H1 (cell line): ENCODE measurements at regions not wholly inside any gene's neighbourhood (a gene's known extent, or its start where the extent isn't known, plus 50 kb on each side); places are given as distances from the start of the nearest gene placed in this dataset.

ENCODE experiments used
- CTCF ChIA-PET: fragments of 300-600 bp; sonication (Branson Sonifier 250); formaldehyde crosslinking; loops from one replicate; lab custom pipeline; 2021; ENCODE audit not compliant: partially characterized antibody; lab: Charles Lee
- POLR2A ChIA-PET: fragments of 300-600 bp; sonication (Branson Sonifier 250); formaldehyde crosslinking; loops from one replicate; lab custom pipeline; 2021; ENCODE audit warnings: inconsistent platforms; ENCODE audit not compliant: partially characterized antibody; lab: Charles Lee
- DNase-seq, 2 experiments: peaks; one replicate each; pipeline versions ENCODE4 v3.0.0 to v3.0.0-alpha.2; 2010 to 2022; ENCODE audit warnings: low spot score in 2 of 2, low read depth in 1 of 2, mixed read lengths in 1 of 2
- FAIRE-seq: peaks from 2 replicates; lab custom pipeline; 2011; peaks lifted over from hg19 to GRCh38; lab: Jason Lieb, UNC
- H2AFZ ChIP-seq: 2 replicates; pipeline ENCODE4 v1.8.1; 2012; ENCODE audit warnings: low read length, inconsistent platforms
- H2AK5ac ChIP-seq: 2 replicates; pipeline ENCODE4 v1.6.1; 2013; ENCODE audit warnings: low read depth, low read length
- H2BK120ac ChIP-seq: replicated peaks from 2 replicates; pipeline ENCODE3; 2013; ENCODE audit warnings: low read depth, low read length, inconsistent platforms
- H2BK12ac ChIP-seq: 2 replicates; pipeline ENCODE4 v1.6.1; 2013; ENCODE audit warnings: low read depth, low read length
- H2BK15ac ChIP-seq: 2 replicates; pipeline ENCODE4 v1.6.1; 2013; ENCODE audit warnings: low read length
- H2BK20ac ChIP-seq: 2 replicates; pipeline ENCODE4 v1.6.1; 2013; ENCODE audit warnings: low read length
- H2BK5ac ChIP-seq: 2 replicates; pipeline ENCODE4 v1.6.1; 2013; ENCODE audit warnings: low read depth, low read length
- H3K14ac ChIP-seq: 2 replicates; pipeline ENCODE4 v1.6.1; 2013; ENCODE audit warnings: inconsistent platforms; ENCODE audit not compliant: insufficient read length
- H3K18ac ChIP-seq: 2 replicates; pipeline ENCODE4 v1.6.1; 2013; ENCODE audit warnings: low read length; ENCODE audit errors: extremely low read depth
- H3K23ac ChIP-seq: 2 replicates; pipeline ENCODE4 v1.6.1; 2013; ENCODE audit warnings: inconsistent platforms; ENCODE audit not compliant: insufficient read length
- H3K23me2 ChIP-seq: 2 replicates; pipeline ENCODE4 v1.6.1; 2013; ENCODE audit warnings: low read depth, low read length
- H3K27ac ChIP-seq: 2 replicates; pipeline ENCODE4 v1.6.1; 2011; ENCODE audit warnings: low read depth, low read length, inconsistent platforms
- H3K27me3 ChIP-seq, 4 experiments: replicated peaks in 1 of 4; 1 replicate in 1 of 4; 2 replicates in 3 of 4; pipeline versions ENCODE4 v1.6.1 to v1.8.1; 2011 to 2013; ENCODE audit warnings: low read length in 3 of 4, mild to moderate bottlenecking in 3 of 4, inconsistent platforms in 2 of 4, mixed read lengths in 2 of 4, moderate library complexity in 1 of 4; ENCODE audit not compliant: control insufficient read depth in 3 of 4, insufficient read depth in 3 of 4; ENCODE audit errors: extremely low read depth in 1 of 4
- H3K36me3 ChIP-seq, 4 experiments: 2 replicates each; pipeline versions ENCODE4 v1.6.1 to v1.8.1; 2011 to 2013; ENCODE audit warnings: mild to moderate bottlenecking in 4 of 4, low read length in 3 of 4, moderate library complexity in 2 of 4, control low read depth in 1 of 4, inconsistent platforms in 1 of 4; ENCODE audit not compliant: insufficient read depth in 4 of 4, control insufficient read depth in 2 of 4
- H3K4ac ChIP-seq: replicated peaks from 2 replicates; pipeline ENCODE3; 2013; ENCODE audit warnings: low read length, low read depth, mixed read lengths, inconsistent platforms; ENCODE audit not compliant: insufficient read length
- H3K4me1 ChIP-seq, 4 experiments: replicated peaks in 1 of 4; 1 replicate in 1 of 4; 2 replicates in 3 of 4; pipeline versions ENCODE4 v1.6.1 to v1.8.1; 2011 to 2013; ENCODE audit warnings: low read length in 3 of 4, inconsistent platforms in 2 of 4, mixed read lengths in 1 of 4; ENCODE audit not compliant: insufficient read depth in 4 of 4, control insufficient read depth in 3 of 4
- H3K4me2 ChIP-seq, 2 experiments: 2 replicates each; pipeline versions ENCODE4 v1.6.1 to v1.8.1; 2011 to 2013; ENCODE audit warnings: low read depth in 2 of 2, low read length in 2 of 2, control low read depth in 1 of 2, inconsistent platforms in 1 of 2, mild to moderate bottlenecking in 1 of 2; ENCODE audit not compliant: insufficient read depth in 1 of 2
- H3K4me3 ChIP-seq, 4 experiments: fragments of 200-600, 300-600 bp in 1 of 4; sonication (generic), shearing (Covaris generic), sonication (Bioruptor Twin) in 1 of 4; 2 replicates each; pipeline versions ENCODE4 v1.5.1 to v1.8.1; 2011 to 2016; ENCODE audit warnings: low read length in 4 of 4, low read depth in 3 of 4, control low read depth in 2 of 4, inconsistent platforms in 2 of 4, mild to moderate bottlenecking in 2 of 4, mixed read lengths in 1 of 4, moderate library complexity in 1 of 4; ENCODE audit not compliant: insufficient read depth in 2 of 4; ENCODE audit errors: extremely low read depth in 1 of 4
- H3K56ac ChIP-seq: replicated peaks from 2 replicates; pipeline ENCODE3; 2013; ENCODE audit warnings: low read depth, mild to moderate bottlenecking, mixed read lengths, low read length, inconsistent platforms; ENCODE audit not compliant: insufficient read length
- H3K79me1 ChIP-seq: 2 replicates; pipeline ENCODE4 v1.6.1; 2013; ENCODE audit warnings: low read depth, low read length, control low read depth
- H3K79me2 ChIP-seq, 2 experiments: 2 replicates each; pipeline versions ENCODE4 v1.6.1 to v1.8.1; 2012 to 2013; ENCODE audit warnings: low read length in 2 of 2, mild to moderate bottlenecking in 2 of 2, inconsistent platforms in 1 of 2; ENCODE audit not compliant: insufficient read depth in 2 of 2, control insufficient read depth in 1 of 2
- H3K9ac ChIP-seq, 4 experiments: replicated peaks in 1 of 4; 1 replicate in 1 of 4; 2 replicates in 3 of 4; pipeline versions ENCODE4 v1.6.1 to v1.8.1; 2011 to 2013; ENCODE audit warnings: low read depth in 3 of 4, low read length in 3 of 4, control low read depth in 2 of 4, mild to moderate bottlenecking in 2 of 4, moderate library complexity in 2 of 4, inconsistent platforms in 1 of 4; ENCODE audit errors: extremely low read depth in 1 of 4
- H3K9me3 ChIP-seq, 2 experiments: 2 replicates each; pipeline versions ENCODE4 v1.6.1 to v1.8.1; 2012 to 2013; ENCODE audit warnings: mild to moderate bottlenecking in 2 of 2, moderate library complexity in 2 of 2, control low read depth in 1 of 2, inconsistent platforms in 1 of 2, low read depth in 1 of 2, low read length in 1 of 2, mixed read lengths in 1 of 2; ENCODE audit not compliant: insufficient read depth in 2 of 2
- H4K20me1 ChIP-seq, 2 experiments: replicated peaks in 1 of 2; 2 replicates each; pipeline versions ENCODE3 to v1.8.1; 2011 to 2013; ENCODE audit warnings: inconsistent platforms in 2 of 2, low read length in 2 of 2, mild to moderate bottlenecking in 1 of 2; ENCODE audit not compliant: insufficient read depth in 2 of 2, control insufficient read depth in 1 of 2
- H4K5ac ChIP-seq: 2 replicates; pipeline ENCODE4 v1.6.1; 2013; ENCODE audit warnings: low read length, low read depth, mixed read lengths, inconsistent platforms; ENCODE audit not compliant: insufficient read length
- H4K8ac ChIP-seq: 2 replicates; pipeline ENCODE4 v1.8.0; 2013; ENCODE audit warnings: mild to moderate bottlenecking, moderate library complexity, low read length, inconsistent platforms; ENCODE audit not compliant: insufficient read depth; ENCODE audit errors: extremely low read depth
- H4K91ac ChIP-seq: replicated peaks from 2 replicates; pipeline ENCODE3; 2013; ENCODE audit warnings: low read length, mixed read lengths, inconsistent platforms; ENCODE audit not compliant: insufficient read length
- ASH2L ChIP-seq: fragments of 200-600, 300-600 bp; sonication (generic); IDR thresholded peaks from one replicate; pipeline ENCODE4 v1.7.1; 2017; ENCODE audit warnings: low read length
- CBX5 ChIP-seq: fragments of 300-800, 300-1000 bp; sonication (generic); IDR thresholded peaks from 2 replicates; pipeline ENCODE4 v1.7.1; 2016; ENCODE audit warnings: antibody characterized with exemption, low read length, low read depth
- CEBPB ChIP-seq: IDR thresholded peaks from 2 replicates; pipeline ENCODE4 v1.6.1; 2012; ENCODE audit warnings: low read depth, low read length
- CHD2 ChIP-seq: IDR thresholded peaks from 2 replicates; pipeline ENCODE4 v1.6.1; 2012; ENCODE audit warnings: low read length, improper control_type of control experiment
- HDAC6 ChIP-seq: IDR thresholded peaks from one replicate; pipeline ENCODE4 v1.7.1; 2012; ENCODE audit warnings: low read depth, mild to moderate bottlenecking, inconsistent platforms, low read length, moderate library complexity
- KDM4A ChIP-seq: IDR thresholded peaks from one replicate; pipeline ENCODE4 v1.7.1; 2012; ENCODE audit warnings: low read depth, mild to moderate bottlenecking, moderate library complexity, low read length, inconsistent platforms; ENCODE audit not compliant: severe bottlenecking
- KDM5A ChIP-seq: fragments of 200-600 bp; IDR thresholded peaks from 2 replicates; pipeline ENCODE4 v1.7.1; 2012; ENCODE audit warnings: mild to moderate bottlenecking, low read length, inconsistent platforms, mixed read lengths
- NANOG ChIP-seq: IDR thresholded peaks from 2 replicates; pipeline ENCODE4 v1.6.1; 2011; ENCODE audit warnings: low read length, low read depth, mild to moderate bottlenecking, inconsistent platforms; ENCODE audit not compliant: insufficient read depth, poor library complexity, severe bottlenecking
- NRF1 ChIP-seq: IDR thresholded peaks from 2 replicates; pipeline ENCODE4 v1.6.1; 2011; ENCODE audit warnings: mild to moderate bottlenecking, low read depth, low read length, improper control_type of control experiment
- PHF8 ChIP-seq: fragments of 200-600 bp; sonication (generic); conservative IDR thresholded peaks from 2 replicates; pipeline ENCODE4 v1.7.1; 2012; ENCODE audit warnings: low read depth, mild to moderate bottlenecking, inconsistent platforms, low read length, moderate library complexity
- SIX5 ChIP-seq: IDR thresholded peaks from 2 replicates; pipeline ENCODE4 v1.6.1; 2011; ENCODE audit warnings: mild to moderate bottlenecking, low read depth, low read length
- TBP ChIP-seq: IDR thresholded peaks from 2 replicates; pipeline ENCODE4 v1.6.1; 2011; ENCODE audit warnings: low read depth, low read length, improper control_type of control experiment
- ZNF274 ChIP-seq: IDR thresholded peaks from 2 replicates; pipeline ENCODE4 v1.7.0; 2012; ENCODE audit warnings: low read length, borderline replicate concordance; ENCODE audit errors: extremely low read depth
- TF ChIP-seq, protein P1 (sequence below): IDR thresholded peaks from 2 replicates; pipeline ENCODE4 v1.6.1; 2012; ENCODE audit warnings: inconsistent platforms

DNA sequence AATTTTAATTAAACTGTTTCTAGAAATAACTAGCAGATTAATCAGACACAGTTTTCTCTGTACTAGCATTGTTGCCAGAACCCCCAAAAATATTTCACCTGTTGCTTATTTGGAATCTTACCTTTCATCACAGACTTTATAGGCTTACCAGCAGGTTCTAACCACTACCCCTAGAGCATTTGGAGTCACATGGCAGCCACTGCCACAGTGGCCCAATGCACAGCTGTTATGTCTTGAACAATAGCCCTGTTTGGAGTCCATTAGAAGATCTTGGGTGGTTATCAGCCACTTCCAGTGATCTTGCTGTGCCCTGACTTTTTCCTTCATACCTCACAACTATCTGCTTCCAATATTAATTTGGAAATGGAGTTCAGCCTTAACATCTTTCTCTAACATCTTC lies 186.2 kb upstream of the TANK start:
- Histone ChIP-seq H4K91ac (no peak overlapping the region), H2BK20ac (no peak overlapping the region), H3K79me2 (no peaks in the 10 kb centered on the region), H4K5ac (no peak overlapping the region), H3K36me3 (no peaks in the 10 kb centered on the region), H2AK5ac (no peak overlapping the region), H3K27ac (no peak overlapping the region), H3K4ac (no peak overlapping the region), H2BK120ac (no peak overlapping the region), H3K14ac (no peak overlapping the region), H3K27me3 (no peaks in the 10 kb centered on the region), H4K20me1 (no peaks in the 10 kb centered on the region), H3K56ac (no peak overlapping the region), H2BK15ac (no peak overlapping the region), H3K4me1 (no peaks in the 10 kb centered on the region), H3K4me3 (no peak overlapping the region), H3K9me3 (peaks cover 0 to 4% of the 10 kb centered on the region in 2 experiments; a peak in 1 of 4 replicates), H3K79me1 (no peaks in the 10 kb centered on the region), H3K23me2 (no peaks in the 10 kb centered on the region), H3K9ac (no peak overlapping the region), H3K23ac (no peak overlapping the region), H2BK5ac (no peak overlapping the region), H3K18ac (no peak overlapping the region), H3K4me2 (no peak overlapping the region), H4K8ac (no peak overlapping the region), H2AFZ (no peak overlapping the region), H2BK12ac (no peak overlapping the region)
- CTCF ChIA-PET, result interaction anchor here (0.6 to 0.8 kb wide), 2 partner anchors 20 to 391 kb away, joined by 3 to 6 read pairs; no protein-coding TSS in a partner anchor
- FAIRE-seq, result no peak
- no peak for DNase-seq
- POLR2A ChIA-PET, result interaction anchor here (0.5 kb wide), 1 partner anchor 659 kb away, joined by 3 read pairs; no protein-coding TSS in a partner anchor
- TF ChIP-seq SIX5 (no peak), CEBPB (no peak), ZNF274 (no peak), TBP (no peak), NANOG (no peak), CBX5 (no peak), PHF8 (no peak), ASH2L (no peak), HDAC6 (no peak), KDM4A (no peak), CHD2 (no peak), KDM5A (no peak), NRF1 (no peak)
- TF ChIP-seq, protein P1, sequence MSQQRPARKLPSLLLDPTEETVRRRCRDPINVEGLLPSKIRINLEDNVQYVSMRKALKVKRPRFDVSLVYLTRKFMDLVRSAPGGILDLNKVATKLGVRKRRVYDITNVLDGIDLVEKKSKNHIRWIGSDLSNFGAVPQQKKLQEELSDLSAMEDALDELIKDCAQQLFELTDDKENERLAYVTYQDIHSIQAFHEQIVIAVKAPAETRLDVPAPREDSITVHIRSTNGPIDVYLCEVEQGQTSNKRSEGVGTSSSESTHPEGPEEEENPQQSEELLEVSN, result no peak
